ENCODE measurements at regions not wholly inside any gene's neighbourhood (a gene's known extent, or its start where the extent isn't known, plus 50 kb on each side); places are given as distances from the start of the nearest gene placed in this dataset.

GRCh38 chr3:101942356-101942755 lies 93.0 kb downstream of the NFKBIZ start:
- H2AFZ ChIP-seq (ENCODE audit: low read depth, low read length), result no peak overlapping the region
- H3K9me3 ChIP-seq (ENCODE audit: low read length), result no peaks in the 10 kb centered on the region
- no peak overlapping the region for H3K4me3 ChIP-seq (ENCODE audit: low read length)
- no peaks in the 10 kb centered on the region for H4K20me1 ChIP-seq (ENCODE audit: insufficient read depth)
- H3K79me2 ChIP-seq (replicated peaks; ENCODE audit: insufficient read depth, low read length), result no peaks in the 10 kb centered on the region
- TF ChIP-seq, protein P1, sequence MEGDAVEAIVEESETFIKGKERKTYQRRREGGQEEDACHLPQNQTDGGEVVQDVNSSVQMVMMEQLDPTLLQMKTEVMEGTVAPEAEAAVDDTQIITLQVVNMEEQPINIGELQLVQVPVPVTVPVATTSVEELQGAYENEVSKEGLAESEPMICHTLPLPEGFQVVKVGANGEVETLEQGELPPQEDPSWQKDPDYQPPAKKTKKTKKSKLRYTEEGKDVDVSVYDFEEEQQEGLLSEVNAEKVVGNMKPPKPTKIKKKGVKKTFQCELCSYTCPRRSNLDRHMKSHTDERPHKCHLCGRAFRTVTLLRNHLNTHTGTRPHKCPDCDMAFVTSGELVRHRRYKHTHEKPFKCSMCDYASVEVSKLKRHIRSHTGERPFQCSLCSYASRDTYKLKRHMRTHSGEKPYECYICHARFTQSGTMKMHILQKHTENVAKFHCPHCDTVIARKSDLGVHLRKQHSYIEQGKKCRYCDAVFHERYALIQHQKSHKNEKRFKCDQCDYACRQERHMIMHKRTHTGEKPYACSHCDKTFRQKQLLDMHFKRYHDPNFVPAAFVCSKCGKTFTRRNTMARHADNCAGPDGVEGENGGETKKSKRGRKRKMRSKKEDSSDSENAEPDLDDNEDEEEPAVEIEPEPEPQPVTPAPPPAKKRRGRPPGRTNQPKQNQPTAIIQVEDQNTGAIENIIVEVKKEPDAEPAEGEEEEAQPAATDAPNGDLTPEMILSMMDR (IDR thresholded peaks at IDR 0.05; ENCODE audit: poor library complexity, severe bottlenecking), result no peak
- TF ChIP-seq RAD21 (conservative IDR thresholded peaks at IDR 0.05) (no peak), MXI1 (conservative IDR thresholded peaks at IDR 0.05; ENCODE audit: poor library complexity, severe bottlenecking) (no peak), POLR2AphosphoS5 (IDR thresholded peaks at IDR 0.05) (no peak), SMC3 (conservative IDR thresholded peaks at IDR 0.05; ENCODE audit: poor library complexity) (no peak), EP300 (conservative IDR thresholded peaks at IDR 0.05; ENCODE audit: poor library complexity, severe bottlenecking) (no peak), TAF1 (IDR thresholded peaks at IDR 0.05; ENCODE audit: low read depth) (no peak), EZH2 (IDR thresholded peaks at IDR 0.05; ENCODE audit: borderline replicate concordance, insufficient read depth, low read length, poor library complexity, severe bottlenecking) (no peak)
- TF ChIP-seq, protein P2, sequence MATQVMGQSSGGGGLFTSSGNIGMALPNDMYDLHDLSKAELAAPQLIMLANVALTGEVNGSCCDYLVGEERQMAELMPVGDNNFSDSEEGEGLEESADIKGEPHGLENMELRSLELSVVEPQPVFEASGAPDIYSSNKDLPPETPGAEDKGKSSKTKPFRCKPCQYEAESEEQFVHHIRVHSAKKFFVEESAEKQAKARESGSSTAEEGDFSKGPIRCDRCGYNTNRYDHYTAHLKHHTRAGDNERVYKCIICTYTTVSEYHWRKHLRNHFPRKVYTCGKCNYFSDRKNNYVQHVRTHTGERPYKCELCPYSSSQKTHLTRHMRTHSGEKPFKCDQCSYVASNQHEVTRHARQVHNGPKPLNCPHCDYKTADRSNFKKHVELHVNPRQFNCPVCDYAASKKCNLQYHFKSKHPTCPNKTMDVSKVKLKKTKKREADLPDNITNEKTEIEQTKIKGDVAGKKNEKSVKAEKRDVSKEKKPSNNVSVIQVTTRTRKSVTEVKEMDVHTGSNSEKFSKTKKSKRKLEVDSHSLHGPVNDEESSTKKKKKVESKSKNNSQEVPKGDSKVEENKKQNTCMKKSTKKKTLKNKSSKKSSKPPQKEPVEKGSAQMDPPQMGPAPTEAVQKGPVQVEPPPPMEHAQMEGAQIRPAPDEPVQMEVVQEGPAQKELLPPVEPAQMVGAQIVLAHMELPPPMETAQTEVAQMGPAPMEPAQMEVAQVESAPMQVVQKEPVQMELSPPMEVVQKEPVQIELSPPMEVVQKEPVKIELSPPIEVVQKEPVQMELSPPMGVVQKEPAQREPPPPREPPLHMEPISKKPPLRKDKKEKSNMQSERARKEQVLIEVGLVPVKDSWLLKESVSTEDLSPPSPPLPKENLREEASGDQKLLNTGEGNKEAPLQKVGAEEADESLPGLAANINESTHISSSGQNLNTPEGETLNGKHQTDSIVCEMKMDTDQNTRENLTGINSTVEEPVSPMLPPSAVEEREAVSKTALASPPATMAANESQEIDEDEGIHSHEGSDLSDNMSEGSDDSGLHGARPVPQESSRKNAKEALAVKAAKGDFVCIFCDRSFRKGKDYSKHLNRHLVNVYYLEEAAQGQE (IDR thresholded peaks at IDR 0.05; ENCODE audit: borderline replicate concordance), result no peak
- no peaks in the 10 kb centered on the region for H3F3A ChIP-seq (ENCODE audit: insufficient read depth, low read length, poor library complexity, severe bottlenecking)
- no peak overlapping the region for H3K27ac ChIP-seq (ENCODE audit: low read length)
- no peaks in the 10 kb centered on the region for H3K36me3 ChIP-seq (ENCODE audit: insufficient read depth, low read length)
- no peak overlapping the region for H3K4me2 ChIP-seq (ENCODE audit: low read length)
- no peaks in the 10 kb centered on the region for H3K9me2 ChIP-seq (ENCODE audit: insufficient read depth, low read length)
- H3K27me3 ChIP-seq (ENCODE audit: insufficient read depth, low read depth, low read length), result no peaks in the 10 kb centered on the region
- H3K9ac ChIP-seq (ENCODE audit: low read length), result no peak overlapping the region

DNA sequence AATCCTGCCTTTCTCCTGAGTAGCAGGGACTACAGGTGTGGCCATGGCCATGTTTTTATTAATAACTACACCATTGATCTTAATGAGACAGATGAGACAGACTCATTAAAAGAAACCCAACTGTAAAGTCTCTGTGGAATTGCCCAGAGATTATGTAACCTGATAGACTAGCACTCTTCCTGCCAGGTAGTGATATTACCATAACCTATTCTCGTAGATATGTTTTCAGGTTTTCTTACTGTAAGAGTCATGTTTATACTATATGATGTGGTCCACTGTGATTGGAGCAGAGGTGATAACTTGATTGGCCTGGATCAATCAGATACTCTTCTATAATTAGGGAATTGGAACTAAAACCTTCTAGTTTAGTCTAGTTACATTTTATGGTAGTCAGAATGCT lies 93.7 kb downstream of the NFKBIZ start:
- Histone ChIP-seq H3K9me2 (ENCODE audit: insufficient read depth, low read length) (no peaks in the 10 kb centered on the region), H3K9me3 (ENCODE audit: low read length) (no peaks in the 10 kb centered on the region), H4K20me1 (ENCODE audit: insufficient read depth) (no peaks in the 10 kb centered on the region), H2AFZ (ENCODE audit: low read depth, low read length) (no peak overlapping the region), H3K9ac (ENCODE audit: low read length) (no peak overlapping the region), H3K4me3 (ENCODE audit: low read length) (no peak overlapping the region), H3K27me3 (ENCODE audit: insufficient read depth, low read depth, low read length) (no peaks in the 10 kb centered on the region), H3F3A (ENCODE audit: insufficient read depth, low read length, poor library complexity, severe bottlenecking) (no peaks in the 10 kb centered on the region), H3K27ac (ENCODE audit: low read length) (no peak overlapping the region), H3K79me2 (replicated peaks; ENCODE audit: insufficient read depth, low read length) (no peaks in the 10 kb centered on the region), H3K4me2 (ENCODE audit: low read length) (no peak overlapping the region), H3K36me3 (ENCODE audit: insufficient read depth, low read length) (no peaks in the 10 kb centered on the region)
- TF ChIP-seq, protein P2 (IDR thresholded peaks at IDR 0.05; ENCODE audit: borderline replicate concordance), result no peak
- TF ChIP-seq, protein P1 (IDR thresholded peaks at IDR 0.05; ENCODE audit: poor library complexity, severe bottlenecking), result no peak
- TF ChIP-seq TAF1 (IDR thresholded peaks at IDR 0.05; ENCODE audit: low read depth) (no peak), MXI1 (conservative IDR thresholded peaks at IDR 0.05; ENCODE audit: poor library complexity, severe bottlenecking) (no peak), POLR2AphosphoS5 (IDR thresholded peaks at IDR 0.05) (no peak), RAD21 (conservative IDR thresholded peaks at IDR 0.05) (no peak), SMC3 (conservative IDR thresholded peaks at IDR 0.05; ENCODE audit: poor library complexity) (no peak), EZH2 (IDR thresholded peaks at IDR 0.05; ENCODE audit: borderline replicate concordance, insufficient read depth, low read length, poor library complexity, severe bottlenecking) (no peak)
